Fibroblast of lung (primary cell): ENCODE measurements at regions not wholly inside any gene's neighbourhood (a gene's known extent, or its start where the extent isn't known, plus 50 kb on each side); places are given as distances from the start of the nearest gene placed in this dataset.

Source experiments
- DNase-seq, 2 donors: peaks; one replicate each; pipeline versions ENCODE4 v3.0.0 to v3.0.0-alpha.2; 2010; ENCODE audit warnings: low read depth in 2 of 2
- H2AFZ ChIP-seq: 2 replicates; pipeline ENCODE4 v1.5.1; 2012; ENCODE audit warnings: low read length, control low read depth, inconsistent platforms
- H3K27ac ChIP-seq: 2 replicates; pipeline ENCODE4 v1.5.1; 2011; ENCODE audit warnings: low read length, control low read depth; ENCODE audit not compliant: insufficient read depth
- H3K27me3 ChIP-seq: 2 replicates; pipeline ENCODE4 v1.5.1; 2011; ENCODE audit warnings: mild to moderate bottlenecking, low read length; ENCODE audit not compliant: control insufficient read depth, insufficient read depth
- H3K36me3 ChIP-seq: 2 replicates; pipeline ENCODE4 v1.5.1; 2011; ENCODE audit warnings: low read length; ENCODE audit not compliant: control insufficient read depth, insufficient read depth
- H3K4me1 ChIP-seq: 2 replicates; pipeline ENCODE4 v1.5.1; 2011; ENCODE audit warnings: low read length; ENCODE audit not compliant: control insufficient read depth, insufficient read depth; ENCODE audit errors: extremely low read depth
- H3K4me2 ChIP-seq: 2 replicates; pipeline ENCODE4 v1.5.1; 2011; ENCODE audit warnings: low read length, control low read depth; ENCODE audit not compliant: insufficient read depth; ENCODE audit errors: extremely low read depth
- H3K4me3 ChIP-seq, 4 experiments: fragments of 200-600 bp in 1 of 4; sonication (generic) in 1 of 4; replicated peaks in 1 of 4; 2 replicates each; pipeline ENCODE4 v1.5.1; 2011 to 2016; ENCODE audit warnings: low read length in 4 of 4, low read depth in 3 of 4, mild to moderate bottlenecking in 3 of 4, control low read depth in 2 of 4, inconsistent platforms in 1 of 4, mixed read lengths in 1 of 4; ENCODE audit not compliant: insufficient read depth in 1 of 4; ENCODE audit errors: control extremely low read depth in 1 of 4
- H3K79me2 ChIP-seq: 2 replicates; pipeline ENCODE4 v1.5.1; 2012; ENCODE audit warnings: mild to moderate bottlenecking, low read length, inconsistent platforms; ENCODE audit not compliant: control insufficient read depth, insufficient read depth
- H3K9ac ChIP-seq: 2 replicates; pipeline ENCODE4 v1.5.1; 2011; ENCODE audit warnings: mild to moderate bottlenecking, low read length, control low read depth; ENCODE audit not compliant: insufficient read depth
- H3K9me3 ChIP-seq: 2 replicates; pipeline ENCODE4 v1.5.1; 2012; ENCODE audit warnings: low read depth, low read length; ENCODE audit not compliant: control insufficient read depth, insufficient read depth
- H4K20me1 ChIP-seq: 2 replicates; pipeline ENCODE4 v1.5.1; 2011; ENCODE audit warnings: low read length; ENCODE audit not compliant: control insufficient read depth, insufficient read depth; ENCODE audit errors: extremely low read depth
- EZH2 ChIP-seq: IDR thresholded peaks from 2 replicates; pipeline ENCODE4 v1.5.1; 2012; ENCODE audit warnings: low read length, control low read depth, mild to moderate bottlenecking; ENCODE audit errors: missing control alignments
- TF ChIP-seq, protein P1 (sequence below), 2 donors: IDR thresholded peaks in 1 of 2; conservative IDR thresholded peaks in 1 of 2; 1 replicate in 1 of 2; 2 replicates in 1 of 2; pipeline ENCODE4 v1.5.1; 2011 to 2012; ENCODE audit warnings: low read length in 2 of 2, control low read depth in 1 of 2, inconsistent platforms in 1 of 2, low read depth in 1 of 2, mild to moderate bottlenecking in 1 of 2

- DNase-seq: no peak
- Histone ChIP-seq H3K27me3 (no peaks in the 10 kb centered on the region), H3K36me3 (no peaks in the 10 kb centered on the region), H4K20me1 (no peaks in the 10 kb centered on the region), H2AFZ (no peak overlapping the region), H3K27ac (no peak overlapping the region), H3K9ac (no peak overlapping the region), H3K4me1 (no peaks in the 10 kb centered on the region), H3K79me2 (no peaks in the 10 kb centered on the region), H3K4me3 (no peak overlapping the region), H3K4me2 (no peak overlapping the region), H3K9me3 (no peaks in the 10 kb centered on the region)
- TF ChIP-seq, protein P1, sequence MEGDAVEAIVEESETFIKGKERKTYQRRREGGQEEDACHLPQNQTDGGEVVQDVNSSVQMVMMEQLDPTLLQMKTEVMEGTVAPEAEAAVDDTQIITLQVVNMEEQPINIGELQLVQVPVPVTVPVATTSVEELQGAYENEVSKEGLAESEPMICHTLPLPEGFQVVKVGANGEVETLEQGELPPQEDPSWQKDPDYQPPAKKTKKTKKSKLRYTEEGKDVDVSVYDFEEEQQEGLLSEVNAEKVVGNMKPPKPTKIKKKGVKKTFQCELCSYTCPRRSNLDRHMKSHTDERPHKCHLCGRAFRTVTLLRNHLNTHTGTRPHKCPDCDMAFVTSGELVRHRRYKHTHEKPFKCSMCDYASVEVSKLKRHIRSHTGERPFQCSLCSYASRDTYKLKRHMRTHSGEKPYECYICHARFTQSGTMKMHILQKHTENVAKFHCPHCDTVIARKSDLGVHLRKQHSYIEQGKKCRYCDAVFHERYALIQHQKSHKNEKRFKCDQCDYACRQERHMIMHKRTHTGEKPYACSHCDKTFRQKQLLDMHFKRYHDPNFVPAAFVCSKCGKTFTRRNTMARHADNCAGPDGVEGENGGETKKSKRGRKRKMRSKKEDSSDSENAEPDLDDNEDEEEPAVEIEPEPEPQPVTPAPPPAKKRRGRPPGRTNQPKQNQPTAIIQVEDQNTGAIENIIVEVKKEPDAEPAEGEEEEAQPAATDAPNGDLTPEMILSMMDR (conservative IDR thresholded peaks at IDR 0.05 in 1 of 2, IDR thresholded peaks at IDR 0.05 in 1 of 2; ENCODE audit: low read depth in 1 of 2, low read length in 2 of 2): no peak
- no peak for TF ChIP-seq EZH2
Measured at GRCh38 chr7:114799628-114800028, 122.3 kb upstream of the MDFIC start.

GRCh38 chr7:114802632-114803031 is 119.3 kb upstream of the MDFIC start:
- no peak overlapping the region for H3K4me3 ChIP-seq
- no peak overlapping the region for H3K27ac ChIP-seq
- H3K9ac ChIP-seq: no peak overlapping the region
- H3K4me2 ChIP-seq: no peak overlapping the region
- no peaks in the 10 kb centered on the region for H3K9me3 ChIP-seq
- no peaks in the 10 kb centered on the region for H3K79me2 ChIP-seq
- no peaks in the 10 kb centered on the region for H3K36me3 ChIP-seq
- no peaks in the 10 kb centered on the region for H3K27me3 ChIP-seq
- DNase-seq: no peak
- no peaks in the 10 kb centered on the region for H3K4me1 ChIP-seq
- H4K20me1 ChIP-seq: no peaks in the 10 kb centered on the region
- H2AFZ ChIP-seq: no peak overlapping the region
- TF ChIP-seq EZH2: no peak
- TF ChIP-seq, protein P1 (conservative IDR thresholded peaks at IDR 0.05 in 1 of 2, IDR thresholded peaks at IDR 0.05 in 1 of 2; ENCODE audit: low read depth in 1 of 2, low read length in 2 of 2): no peak

GRCh38 chr7:114806590-114807162 is 115.2 kb upstream of the MDFIC start:
- Histone ChIP-seq H4K20me1 (no peaks in the 10 kb centered on the region), H2AFZ (no peak overlapping the region), H3K79me2 (no peaks in the 10 kb centered on the region), H3K4me1 (no peaks in the 10 kb centered on the region), H3K4me2 (no peak overlapping the region), H3K9me3 (no peaks in the 10 kb centered on the region), H3K36me3 (no peaks in the 10 kb centered on the region), H3K4me3 (no peak overlapping the region), H3K9ac (no peak overlapping the region), H3K27ac (no peak overlapping the region), H3K27me3 (no peaks in the 10 kb centered on the region)
- TF ChIP-seq, protein P1 (conservative IDR thresholded peaks at IDR 0.05 in 1 of 2, IDR thresholded peaks at IDR 0.05 in 1 of 2; ENCODE audit: low read depth in 1 of 2, low read length in 2 of 2): no peak
- TF ChIP-seq EZH2: no peak
- DNase-seq: peak; percentile 45 to 68
